DND-41 (cell line): ENCODE measurements at regions not wholly inside any gene's neighbourhood (a gene's known extent, or its start where the extent isn't known, plus 50 kb on each side); places are given as distances from the start of the nearest gene placed in this dataset.

Source experiments
- ATAC-seq: fragments of 200-7000 bp; cut with Tn5 transposase; 3 replicates; pipeline ENCODE4 v1.9.1; 2021; ENCODE audit warnings: low read depth; ENCODE audit not compliant: insufficient read depth
- DNase-seq: peaks from one replicate; pipeline ENCODE4 v3.0.0-alpha.2; 2020
- H2AFZ ChIP-seq: 2 replicates; pipeline ENCODE4 v1.6.0; 2012; ENCODE audit warnings: low read depth, low read length
- H3K27ac ChIP-seq: 2 replicates; pipeline ENCODE4 v1.5.1; 2012; ENCODE audit warnings: low read length, inconsistent platforms
- H3K27me3 ChIP-seq: fragments of 200-600 bp; sonication (generic); 2 replicates; pipeline ENCODE4 v1.6.0; 2012; ENCODE audit warnings: low read length, mild to moderate bottlenecking, inconsistent platforms; ENCODE audit not compliant: insufficient read depth, poor library complexity
- H3K36me3 ChIP-seq: 2 replicates; pipeline ENCODE4 v1.5.1; 2012; ENCODE audit warnings: low read length, inconsistent platforms; ENCODE audit not compliant: insufficient read depth
- H3K4me1 ChIP-seq: 2 replicates; pipeline ENCODE4 v1.5.1; 2012; ENCODE audit warnings: mild to moderate bottlenecking, low read length; ENCODE audit not compliant: insufficient read depth
- H3K4me2 ChIP-seq: 2 replicates; pipeline ENCODE4 v1.6.0; 2012; ENCODE audit warnings: mild to moderate bottlenecking, moderate library complexity, low read length, inconsistent platforms; ENCODE audit not compliant: insufficient read depth
- H3K4me3 ChIP-seq, 2 experiments: fragments of 200-600 bp in 1 of 2; shearing (Covaris generic) in 1 of 2; 2 replicates each; pipeline ENCODE4 v1.5.1; 2012 to 2016; ENCODE audit warnings: inconsistent platforms in 2 of 2, low read length in 2 of 2, mild to moderate bottlenecking in 2 of 2, low read depth in 1 of 2, moderate library complexity in 1 of 2
- H3K79me2 ChIP-seq: 2 replicates; pipeline ENCODE4 v1.6.0; 2012; ENCODE audit warnings: low read length, inconsistent platforms; ENCODE audit not compliant: insufficient read depth
- H3K9ac ChIP-seq: 2 replicates; pipeline ENCODE4 v1.6.0; 2012; ENCODE audit warnings: low read depth, mild to moderate bottlenecking, inconsistent platforms, low read length, moderate library complexity
- H3K9me3 ChIP-seq: 2 replicates; pipeline ENCODE4 v1.5.1; 2012; ENCODE audit warnings: low read length, moderate library complexity, mild to moderate bottlenecking, inconsistent platforms; ENCODE audit not compliant: insufficient read depth, severe bottlenecking
- H4K20me1 ChIP-seq: 2 replicates; pipeline ENCODE4 v1.6.0; 2012; ENCODE audit warnings: low read length; ENCODE audit not compliant: insufficient read depth
- CTCF ChIP-seq: IDR thresholded peaks from 2 replicates; pipeline ENCODE4 v1.5.1; 2012; ENCODE audit warnings: borderline replicate concordance, low read length, moderate library complexity, mild to moderate bottlenecking; ENCODE audit not compliant: poor library complexity, severe bottlenecking; ENCODE audit errors: extremely low read depth
- EZH2 ChIP-seq: IDR thresholded peaks from 3 replicates; pipeline ENCODE4 v1.6.1; 2012; ENCODE audit warnings: borderline replicate concordance, low read depth, mild to moderate bottlenecking, moderate library complexity, low read length, inconsistent platforms; ENCODE audit not compliant: severe bottlenecking

- DNase-seq, result no peak
- TF ChIP-seq CTCF (no peak), EZH2 (no peak)
- H3K27ac ChIP-seq, result no peak overlapping the region
- H3K4me3 ChIP-seq, result no peak overlapping the region
- no peak overlapping the region for H3K4me2 ChIP-seq
- no peak overlapping the region for H2AFZ ChIP-seq
- no peaks in the 10 kb centered on the region for H3K27me3 ChIP-seq
- H3K9ac ChIP-seq, result no peak overlapping the region
- no peak for ATAC-seq
- H3K4me1 ChIP-seq, result no peaks in the 10 kb centered on the region
- no peaks in the 10 kb centered on the region for H3K36me3 ChIP-seq
- no peaks in the 10 kb centered on the region for H4K20me1 ChIP-seq
- no peaks in the 10 kb centered on the region for H3K79me2 ChIP-seq
- H3K9me3 ChIP-seq, result no peaks in the 10 kb centered on the region
Observed at GRCh38 chr13:106722620-106723019, 154.7 kb upstream of the ARGLU1 start.

DNA sequence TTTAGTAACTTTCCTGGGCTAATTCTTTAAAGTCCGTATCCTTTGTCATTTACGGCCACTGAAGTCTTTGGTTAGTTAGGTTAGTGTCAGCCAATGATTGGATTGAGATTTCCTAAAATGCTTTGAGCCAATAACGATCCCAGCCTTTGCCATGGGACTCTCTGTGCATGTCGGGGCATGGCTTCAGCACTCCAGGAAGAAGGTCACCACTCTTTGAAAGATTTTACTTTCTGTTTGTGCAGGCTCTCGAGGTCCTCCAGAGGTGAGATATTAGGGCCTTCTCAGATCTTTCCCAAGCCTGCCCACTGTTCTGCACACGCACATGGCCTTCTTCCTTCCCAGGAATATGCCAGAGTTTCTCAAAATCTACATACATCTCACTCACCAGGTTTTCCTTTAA is 153.7 kb upstream of the ARGLU1 start:
- ATAC-seq (no peak), DNase-seq (no peak)
- H3K79me2 ChIP-seq, result no peaks in the 10 kb centered on the region
- no peaks in the 10 kb centered on the region for H3K4me1 ChIP-seq
- no peaks in the 10 kb centered on the region for H3K36me3 ChIP-seq
- H3K4me3 ChIP-seq, result no peak overlapping the region
- no peak overlapping the region for H3K9ac ChIP-seq
- no peaks in the 10 kb centered on the region for H3K9me3 ChIP-seq
- H4K20me1 ChIP-seq, result no peaks in the 10 kb centered on the region
- H3K27ac ChIP-seq, result no peak overlapping the region
- H3K27me3 ChIP-seq, result no peaks in the 10 kb centered on the region
- H3K4me2 ChIP-seq, result no peak overlapping the region
- TF ChIP-seq EZH2, result no peak
- TF ChIP-seq CTCF, result no peak
- H2AFZ ChIP-seq, result no peak overlapping the region

- no peak overlapping the region for H2AFZ ChIP-seq
Observed at GRCh38 chr13:106714271-106714982, 146.5 kb upstream of the ARGLU1 start.

More at GRCh38 chr13:106714271-106714982, 146.5 kb upstream of the ARGLU1 start:
- H3K4me3 ChIP-seq, result no peak overlapping the region
- no peak for TF ChIP-seq CTCF
- no peak for TF ChIP-seq EZH2
- no peak overlapping the region for H3K4me2 ChIP-seq
- no peak for DNase-seq
- no peak overlapping the region for H3K27ac ChIP-seq
- no peak overlapping the region for H3K9ac ChIP-seq
- H3K36me3 ChIP-seq, result no peaks in the 10 kb centered on the region
- H3K27me3 ChIP-seq, result no peaks in the 10 kb centered on the region
- no peaks in the 10 kb centered on the region for H4K20me1 ChIP-seq
- no peaks in the 10 kb centered on the region for H3K9me3 ChIP-seq
- H3K4me1 ChIP-seq, result no peaks in the 10 kb centered on the region
- no peaks in the 10 kb centered on the region for H3K79me2 ChIP-seq
- ATAC-seq, result no peak
